HG02588 (cell line): ENCODE measurements at regions not wholly inside any gene's neighbourhood (a gene's known extent, or its start where the extent isn't known, plus 50 kb on each side); places are given as distances from the start of the nearest gene placed in this dataset.
"Not testable (repeated sequence)": the region's sequence is repeated elsewhere in the genome, so short reads cannot be mapped to it uniquely, and the experiment has no call there.

Experiments used
- ATAC-seq: cut with Tn5 transposase; IDR thresholded peaks from one replicate; pipeline ENCODE4 v1.9.1; 2021; ENCODE audit warnings: mild to moderate bottlenecking, moderate library complexity; ENCODE audit not compliant: unreplicated experiment

DNA sequence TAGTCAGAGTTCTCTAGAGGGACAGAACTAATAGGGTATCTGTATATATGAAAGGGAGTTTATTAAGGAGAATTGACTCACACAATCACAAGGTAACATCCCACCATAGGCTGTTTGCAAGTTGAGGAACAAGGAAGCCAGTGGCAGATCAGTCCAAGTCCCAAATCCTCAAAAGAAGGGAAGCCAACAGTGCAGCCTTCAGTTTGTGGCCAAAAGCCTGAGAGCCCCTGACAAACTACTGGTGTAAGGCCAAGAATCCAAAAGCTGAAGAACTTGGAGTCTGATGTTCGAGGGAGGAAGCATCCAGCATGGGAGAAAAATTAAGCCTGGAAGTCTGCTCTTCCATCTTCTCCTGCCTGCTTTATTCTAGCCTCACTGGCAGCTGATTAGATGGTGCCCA, 1107.2 kb upstream of the CELF2 start:
- ATAC-seq, result no peak

DNA sequence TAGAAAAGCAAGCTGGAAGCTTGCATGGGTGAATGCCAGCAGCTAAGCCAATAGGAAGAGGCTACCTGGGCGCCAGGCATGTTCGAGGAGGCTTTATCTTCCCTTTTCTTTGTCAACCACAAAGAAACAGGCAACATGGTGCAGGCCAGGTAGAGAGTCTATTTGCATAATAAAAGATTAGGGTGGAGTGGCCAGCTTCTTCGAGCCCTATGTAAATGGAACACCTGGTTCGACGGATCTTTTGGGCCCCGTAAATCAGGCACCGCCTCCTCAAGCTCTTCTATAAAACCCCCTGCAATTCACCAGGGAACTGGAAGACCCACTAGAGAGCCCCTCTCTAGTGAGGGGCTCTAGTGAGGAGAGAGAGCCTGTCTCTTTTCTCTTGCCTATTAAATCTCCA, 1106.2 kb upstream of the CELF2 start:
- ATAC-seq, result no peak

GRCh38 chr10:9913876-9914514, 1103.7 kb upstream of the CELF2 start:
- no peak for ATAC-seq

DNA sequence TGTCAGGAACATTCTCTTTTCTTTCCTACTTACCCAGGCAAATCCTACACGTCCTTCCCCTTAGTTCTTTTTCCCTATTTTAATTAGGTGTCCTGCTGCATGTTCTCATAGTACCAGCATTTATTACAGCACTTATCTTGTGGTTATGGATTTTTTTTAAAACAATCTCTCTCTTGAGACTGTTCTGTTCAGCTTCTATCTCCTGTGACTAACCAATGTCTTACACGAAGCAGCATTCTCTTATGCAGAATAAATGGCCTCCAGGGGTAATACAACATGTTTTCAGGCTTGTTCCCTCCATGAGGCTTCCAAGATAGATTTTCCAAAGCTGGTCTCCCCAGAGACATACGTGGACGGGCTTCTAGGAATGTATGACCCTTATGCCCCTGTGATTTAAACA, 1096.1 kb upstream of the CELF2 start:
- no peak for ATAC-seq

- no peak for ATAC-seq
These were observed 1095.4 kb upstream of the CELF2 start for GRCh38 chr10:9922126-9922870.

DNA sequence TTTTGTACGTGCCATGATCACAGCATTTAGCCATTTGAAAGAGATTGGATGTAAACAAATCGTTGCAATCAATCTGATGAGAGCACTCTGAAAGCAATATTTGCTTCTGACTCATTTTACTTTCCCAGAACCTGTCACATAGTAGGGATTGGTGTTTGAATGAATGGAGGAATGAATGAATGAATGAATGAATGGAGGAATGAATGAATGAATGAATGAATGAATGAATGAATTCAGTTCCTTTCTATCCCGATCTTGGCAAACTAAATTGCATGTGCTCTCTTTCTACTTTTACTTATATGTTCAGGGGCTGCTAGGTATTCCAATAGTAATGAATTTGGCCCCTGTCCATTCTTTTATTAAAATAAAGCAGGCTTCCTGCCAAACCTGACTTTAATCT, 1091.7 kb upstream of the CELF2 start:
- ATAC-seq, result no peak

- ATAC-seq, result no peak
These were observed 1090.8 kb upstream of the CELF2 start for GRCh38 chr10:9926881-9927280.

- ATAC-seq, result no peak
These were observed 1078.0 kb upstream of the CELF2 start for GRCh38 chr10:9939716-9940115.

GRCh38 chr10:9944690-9945089, 1073.0 kb upstream of the CELF2 start:
- no peak for ATAC-seq

DNA sequence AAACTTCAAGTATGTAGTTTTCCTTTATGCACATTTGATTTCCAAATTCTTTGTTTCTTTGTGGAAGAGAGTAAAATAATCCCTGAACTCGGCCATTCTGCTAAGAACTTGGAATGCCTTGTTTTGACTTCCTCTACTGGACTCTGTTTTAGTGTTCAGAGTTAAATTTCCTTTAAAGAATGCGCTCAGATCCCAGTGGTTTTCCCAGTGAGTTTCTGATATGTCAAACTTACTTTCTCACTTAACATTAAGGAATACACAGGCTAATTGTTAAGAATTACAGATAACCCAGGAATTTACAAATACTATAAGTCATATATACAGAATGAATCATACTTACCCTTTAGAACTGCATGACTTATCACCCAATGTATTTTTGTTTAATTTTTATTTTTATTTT, 1067.6 kb upstream of the CELF2 start:
- ATAC-seq, result no peak

DNA sequence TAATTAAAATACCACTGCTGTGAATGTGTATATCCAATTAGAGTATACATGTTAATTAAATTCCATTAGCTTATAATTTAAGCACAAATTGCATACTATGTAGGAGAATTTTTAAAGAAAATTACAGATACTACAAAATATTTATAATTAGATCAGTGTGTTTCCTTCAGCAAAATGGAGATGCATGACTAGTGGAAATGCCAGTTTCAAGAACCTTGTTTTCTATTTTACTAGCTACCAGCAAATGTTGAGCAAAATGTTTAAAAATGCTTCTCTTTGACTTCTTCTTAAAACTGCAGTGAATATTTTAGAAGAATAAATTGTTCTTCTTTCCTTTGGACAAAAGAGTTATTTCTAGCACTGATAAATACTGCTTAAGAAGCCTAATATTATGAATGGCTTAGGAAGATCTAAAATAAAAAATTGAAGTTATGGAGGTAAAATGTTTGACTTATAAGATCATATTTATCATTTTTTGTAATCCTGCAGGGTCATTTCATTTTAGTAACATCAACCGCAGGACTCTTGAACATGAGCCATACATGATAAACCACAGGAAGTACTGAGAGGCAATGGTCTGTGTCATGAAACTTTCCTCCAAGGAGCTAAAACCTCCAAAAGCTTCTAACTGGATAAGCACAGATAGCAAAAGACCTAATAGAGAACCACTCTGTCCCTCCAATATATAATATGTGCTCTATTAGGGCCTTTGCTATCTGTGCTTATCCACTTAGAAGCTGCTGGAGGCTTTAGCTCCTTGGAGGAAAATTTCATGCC, 1066.0 kb upstream of the CELF2 start:
- ATAC-seq, result no peak

DNA sequence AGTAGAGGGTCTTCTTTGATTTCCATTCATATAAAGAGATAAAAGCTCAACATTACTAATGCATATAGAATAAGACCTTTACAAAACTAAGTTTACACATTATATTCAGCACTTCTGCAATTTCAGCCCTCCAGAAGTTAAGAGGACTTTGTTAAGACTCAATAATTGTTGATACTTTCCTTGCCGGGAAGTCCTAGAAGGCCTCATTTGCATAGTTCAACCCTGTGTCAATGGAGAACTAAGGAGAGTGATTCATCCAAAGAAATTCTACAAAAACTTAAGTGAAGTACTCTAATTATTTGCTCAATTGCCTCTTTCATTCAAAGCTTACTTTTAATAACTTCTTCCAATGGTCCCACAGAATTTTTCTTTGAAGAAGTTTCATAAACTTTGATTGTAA, 1060.3 kb upstream of the CELF2 start:
- ATAC-seq, result no peak

DNA sequence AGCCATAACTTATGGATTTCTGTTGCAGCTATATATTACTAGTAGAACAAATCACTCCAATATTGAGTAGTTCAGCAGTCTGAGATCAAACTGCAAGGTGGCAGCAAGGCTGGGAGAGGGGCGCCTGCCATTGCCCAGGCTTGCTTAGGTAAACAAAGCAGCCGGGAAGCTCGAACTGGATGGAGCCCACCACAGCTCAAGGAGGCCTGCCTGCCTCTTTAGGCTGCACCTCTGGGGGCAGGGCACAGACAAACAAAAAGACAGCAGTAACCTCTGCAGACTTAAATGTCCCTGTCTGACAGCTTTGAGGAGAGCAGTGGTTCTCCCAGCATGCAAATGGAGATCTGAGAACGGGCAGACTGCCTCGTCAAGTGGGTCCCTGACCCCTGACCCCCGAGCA, 1059.8 kb upstream of the CELF2 start:
- ATAC-seq, result not testable (repeated sequence)

DNA sequence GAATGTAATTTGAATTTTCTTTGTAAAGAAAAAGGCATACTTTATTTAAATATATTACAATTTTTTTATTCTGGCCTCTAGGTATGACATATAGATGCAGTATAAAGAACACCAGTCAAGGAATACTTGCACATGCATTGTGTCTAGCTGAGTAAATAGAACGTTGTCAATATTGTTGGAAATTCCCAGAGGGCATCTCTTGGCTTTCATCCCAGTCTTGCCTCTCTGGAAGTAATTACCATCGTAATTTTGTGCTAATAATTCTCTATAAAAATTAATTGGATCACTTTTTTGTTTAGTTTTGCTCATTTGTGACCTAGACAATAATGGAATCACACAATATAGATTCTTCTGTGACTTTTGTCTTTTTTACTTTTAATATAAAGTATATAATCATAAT, 1052.3 kb upstream of the CELF2 start:
- ATAC-seq, result no peak

DNA sequence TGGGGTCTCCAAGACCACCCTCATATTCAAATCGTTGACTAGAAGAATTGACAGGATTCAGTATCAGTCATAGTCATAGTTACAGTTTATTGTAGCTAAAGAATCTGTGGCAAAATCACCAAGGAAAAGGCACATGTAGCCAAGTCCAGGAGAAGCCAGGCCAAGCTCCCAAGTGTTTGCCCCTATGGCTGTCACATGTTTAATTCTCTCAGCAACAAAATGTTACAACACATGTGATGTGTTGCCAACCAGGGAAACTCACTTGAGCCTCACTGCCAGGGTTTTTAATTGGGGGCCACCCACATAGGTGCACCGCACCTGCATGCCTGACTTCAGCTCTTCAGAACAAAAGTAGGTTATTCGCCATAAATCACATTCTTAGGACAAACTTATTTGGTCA, 1030.9 kb upstream of the CELF2 start:
- no peak for ATAC-seq

DNA sequence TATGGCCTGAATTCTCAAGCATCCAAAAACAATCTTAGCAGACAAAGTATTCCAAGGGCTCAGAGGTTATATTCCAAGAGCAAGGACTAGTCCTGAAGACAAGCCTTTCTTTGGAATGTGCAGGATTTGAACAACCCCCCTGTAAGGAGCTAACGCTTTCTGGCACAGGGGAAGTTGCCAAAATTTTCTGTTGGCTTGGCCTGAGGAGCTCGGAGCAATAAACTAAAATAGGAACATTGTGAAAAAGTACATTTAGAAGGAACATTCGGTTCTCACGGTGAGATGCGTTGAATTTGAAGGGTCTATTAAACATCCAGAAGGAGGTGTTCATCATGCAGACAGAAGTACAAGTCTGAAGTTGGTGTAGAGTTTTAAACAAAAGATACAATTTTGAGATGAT, 1030.5 kb upstream of the CELF2 start:
- no peak for ATAC-seq

DNA sequence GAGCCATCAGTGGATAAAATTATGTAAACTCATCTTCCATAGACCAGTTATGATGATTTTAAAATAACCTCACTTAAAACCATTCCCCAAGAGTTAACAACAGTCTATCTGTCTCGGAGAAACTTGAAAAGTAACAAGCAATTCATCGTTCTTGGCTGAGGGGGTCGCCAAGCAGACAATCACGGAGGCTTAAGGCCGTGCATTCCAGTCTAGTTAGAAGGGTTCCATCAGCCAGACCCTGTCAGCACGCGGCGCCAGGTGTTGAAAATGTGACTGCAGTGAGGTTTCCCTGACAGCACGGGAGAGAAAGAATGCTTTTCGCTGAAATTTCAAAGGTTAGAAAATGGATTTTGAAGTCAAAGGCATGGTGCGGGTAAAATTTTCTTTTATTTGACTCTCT, 1025.0 kb upstream of the CELF2 start:
- no peak for ATAC-seq

DNA sequence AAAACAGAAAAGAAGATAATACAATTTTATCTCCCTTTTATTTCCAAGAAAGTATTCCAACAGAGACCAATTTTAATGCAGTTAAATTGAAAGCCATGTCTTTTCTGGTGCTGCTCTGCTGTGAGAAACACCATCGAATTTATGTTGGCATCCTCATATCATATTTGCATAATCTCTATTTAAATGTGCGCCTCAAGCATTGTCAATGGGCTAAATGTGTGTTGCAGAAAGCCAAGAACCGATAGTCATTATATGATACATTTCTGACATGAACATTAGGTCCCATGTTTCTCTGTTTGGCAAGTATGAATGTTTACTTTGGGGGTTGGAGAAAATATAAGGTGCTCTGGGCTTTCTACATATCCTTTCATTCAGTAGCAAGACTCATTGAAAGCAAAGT, 1023.5 kb upstream of the CELF2 start:
- no peak for ATAC-seq

DNA sequence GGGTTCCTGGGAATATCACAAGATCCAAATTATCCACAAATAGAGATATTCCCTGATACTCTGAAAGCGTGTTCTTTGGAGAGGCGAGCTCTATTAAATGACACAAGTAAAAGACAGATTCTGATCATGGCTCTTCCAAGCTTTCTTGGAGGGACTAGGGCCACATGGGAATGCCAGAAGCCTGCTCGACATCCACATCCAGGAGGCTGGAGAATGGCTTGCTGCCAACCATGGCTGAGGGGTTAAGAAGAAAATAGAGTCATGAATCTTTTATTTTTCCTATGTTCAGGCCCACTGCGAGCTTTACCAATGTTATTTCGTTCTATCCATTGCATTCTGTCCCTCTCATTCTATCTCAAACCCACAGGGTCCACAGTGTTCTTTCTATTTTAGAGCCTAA, 1018.0 kb upstream of the CELF2 start:
- ATAC-seq, result no peak

DNA sequence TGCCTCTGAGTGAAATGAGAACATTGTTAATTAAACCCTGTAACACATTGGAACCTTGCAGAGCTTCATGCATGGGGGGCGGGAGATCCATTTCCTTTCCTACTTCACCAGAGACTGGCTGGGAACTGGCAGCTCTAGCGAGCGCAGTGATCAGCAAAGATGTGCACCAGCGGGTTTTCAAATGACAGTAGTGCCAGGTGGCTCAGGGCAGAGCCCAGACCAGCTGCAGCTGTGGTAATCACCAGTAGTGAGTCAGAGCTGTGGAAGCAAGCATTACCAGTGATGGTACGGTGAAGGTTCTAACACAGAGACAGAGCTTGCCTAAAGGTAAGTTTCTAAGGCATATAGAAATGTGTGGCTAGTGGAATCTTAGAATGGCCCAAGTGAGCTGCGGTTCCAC, 1009.7 kb upstream of the CELF2 start:
- no peak for ATAC-seq

DNA sequence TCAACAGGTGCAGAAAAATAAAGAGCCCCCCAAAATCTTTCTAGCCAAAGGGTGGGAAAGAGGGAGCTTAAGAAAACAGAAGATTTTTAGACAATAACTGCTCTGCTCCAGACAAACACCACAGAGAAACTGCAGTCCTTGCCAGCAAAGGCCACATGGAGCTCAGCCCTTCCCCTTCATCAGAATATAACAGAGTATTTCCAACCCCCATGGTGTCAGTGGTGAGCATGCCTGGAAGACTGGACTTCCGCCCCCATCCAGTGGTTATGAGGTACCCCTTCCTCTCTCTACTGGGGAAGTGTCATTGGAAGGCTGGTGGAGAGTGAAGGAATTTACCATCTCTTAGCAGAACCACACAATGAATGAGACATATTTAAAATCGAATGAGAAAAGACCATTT, 1007.3 kb upstream of the CELF2 start:
- no peak for ATAC-seq

DNA sequence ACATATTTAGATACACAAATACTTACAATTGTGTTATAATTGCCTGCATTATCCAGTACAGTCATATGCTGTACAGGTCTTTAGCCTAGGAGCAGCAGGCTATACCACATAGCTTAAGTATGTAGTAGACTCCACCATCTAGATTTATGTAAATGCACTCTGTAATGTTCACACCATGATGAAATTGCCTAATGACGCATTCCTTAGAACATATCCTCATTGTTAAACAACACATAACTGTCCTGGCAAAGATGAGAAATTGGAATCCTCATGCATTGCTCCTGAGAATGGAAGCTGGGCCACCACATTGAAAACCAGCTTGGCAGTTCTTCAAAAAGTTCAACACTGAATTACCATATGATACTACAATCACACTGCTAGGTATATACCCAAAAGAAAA, 1002.8 kb upstream of the CELF2 start:
- no peak for ATAC-seq
